ENCODE measurements at regions not wholly inside any gene's neighbourhood (a gene's known extent, or its start where the extent isn't known, plus 50 kb on each side); places are given as distances from the start of the nearest gene placed in this dataset.

DNA sequence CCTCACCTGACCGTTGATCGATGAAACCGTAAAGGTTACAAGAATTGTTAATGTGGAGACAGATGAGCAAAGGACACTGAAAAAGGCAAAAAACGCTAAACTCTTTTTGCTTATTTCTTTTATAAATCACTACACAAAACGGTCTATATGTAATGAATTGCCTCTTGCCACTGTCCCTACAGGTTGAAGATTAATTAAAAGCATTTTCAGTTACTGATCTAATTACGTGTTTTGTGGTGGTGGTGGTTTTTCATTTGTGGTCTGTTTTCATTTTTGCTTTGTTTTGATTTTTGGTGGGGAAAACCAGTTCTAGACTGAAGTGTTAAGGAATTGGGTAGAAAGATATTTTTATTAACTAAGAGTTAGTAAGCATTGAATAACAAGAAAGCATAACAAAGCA lies 299.2 kb upstream of the LRRN1 start:
- TF ChIP-seq, protein P1, sequence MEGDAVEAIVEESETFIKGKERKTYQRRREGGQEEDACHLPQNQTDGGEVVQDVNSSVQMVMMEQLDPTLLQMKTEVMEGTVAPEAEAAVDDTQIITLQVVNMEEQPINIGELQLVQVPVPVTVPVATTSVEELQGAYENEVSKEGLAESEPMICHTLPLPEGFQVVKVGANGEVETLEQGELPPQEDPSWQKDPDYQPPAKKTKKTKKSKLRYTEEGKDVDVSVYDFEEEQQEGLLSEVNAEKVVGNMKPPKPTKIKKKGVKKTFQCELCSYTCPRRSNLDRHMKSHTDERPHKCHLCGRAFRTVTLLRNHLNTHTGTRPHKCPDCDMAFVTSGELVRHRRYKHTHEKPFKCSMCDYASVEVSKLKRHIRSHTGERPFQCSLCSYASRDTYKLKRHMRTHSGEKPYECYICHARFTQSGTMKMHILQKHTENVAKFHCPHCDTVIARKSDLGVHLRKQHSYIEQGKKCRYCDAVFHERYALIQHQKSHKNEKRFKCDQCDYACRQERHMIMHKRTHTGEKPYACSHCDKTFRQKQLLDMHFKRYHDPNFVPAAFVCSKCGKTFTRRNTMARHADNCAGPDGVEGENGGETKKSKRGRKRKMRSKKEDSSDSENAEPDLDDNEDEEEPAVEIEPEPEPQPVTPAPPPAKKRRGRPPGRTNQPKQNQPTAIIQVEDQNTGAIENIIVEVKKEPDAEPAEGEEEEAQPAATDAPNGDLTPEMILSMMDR (conservative IDR thresholded peaks at IDR 0.05), result no peak
- TF ChIP-seq ZFX (IDR thresholded peaks at IDR 0.05), result no peak

All from C4-2B (cell line).